ENCODE measurements at regions not wholly inside any gene's neighbourhood (a gene's known extent, or its start where the extent isn't known, plus 50 kb on each side); places are given as distances from the start of the nearest gene placed in this dataset.

DNA sequence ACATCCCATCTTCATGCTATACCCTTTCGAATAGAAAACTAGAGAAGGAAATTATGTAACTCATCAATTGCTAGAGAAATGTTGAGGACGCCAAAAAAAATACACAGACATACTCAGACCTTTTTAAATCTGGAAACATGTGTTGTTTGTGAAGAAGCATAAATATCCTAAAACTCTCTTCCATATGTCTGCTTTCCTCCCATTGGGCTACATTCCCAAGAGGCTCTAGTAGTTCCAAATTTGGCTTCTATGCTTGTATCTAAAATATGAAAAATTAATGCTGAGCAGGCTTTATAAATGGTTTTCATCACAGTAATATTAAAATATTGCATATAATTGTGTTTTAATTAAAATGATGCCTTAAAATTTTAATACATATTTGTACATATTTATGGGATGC, 297.9 kb upstream of the PSMD7 start:
- Histone ChIP-seq H3K4me2 (ENCODE audit: control insufficient read depth, extremely low read depth, insufficient read depth, low read depth, low read length) (no peak overlapping the region), H4K20me1 (ENCODE audit: control insufficient read depth, extremely low read depth, insufficient read depth, low read length) (no peaks in the 10 kb centered on the region), H2AFZ (ENCODE audit: control insufficient read depth, low read length) (no peak overlapping the region), H3K9ac (ENCODE audit: control insufficient read depth, extremely low read depth, insufficient read depth, low read length) (no peak overlapping the region), H3K36me3 (ENCODE audit: control insufficient read depth in 2 of 2, extremely low read depth in 1 of 2, insufficient read depth in 2 of 2, low read length in 2 of 2) (no peaks in the 10 kb centered on the region), H3K9me3 (ENCODE audit: control insufficient read depth, low read depth, low read length) (no peaks in the 10 kb centered on the region), H3K27me3 (ENCODE audit: control insufficient read depth, extremely low read depth, insufficient read depth, low read length) (no peaks in the 10 kb centered on the region), H3K79me2 (ENCODE audit: control insufficient read depth, insufficient read depth, low read length) (no peaks in the 10 kb centered on the region), H3K4me3 (ENCODE audit: control insufficient read depth in 2 of 3, extremely low read depth in 1 of 3, insufficient read depth in 2 of 3, low read depth in 1 of 3, low read length in 3 of 3) (no peak overlapping the region), H3K4me1 (ENCODE audit: control insufficient read depth, extremely low read depth, insufficient read depth, low read length) (no peaks in the 10 kb centered on the region), H3K27ac (ENCODE audit: control insufficient read depth, insufficient read depth, low read length) (no peak overlapping the region), H3K9me1 (ENCODE audit: control insufficient read depth, extremely low read depth, insufficient read depth, low read length) (no peaks in the 10 kb centered on the region)
- FAIRE-seq, result no peak
- TF ChIP-seq CTCF (optimal IDR thresholded peaks at IDR 0.05 in 1 of 3, IDR thresholded peaks at IDR 0.05 in 1 of 3, conservative IDR thresholded peaks at IDR 0.05 in 1 of 3; ENCODE audit: extremely low read depth in 1 of 3, insufficient read depth in 2 of 3, low read length in 3 of 3) (no peak), EZH2 (IDR thresholded peaks at IDR 0.05; ENCODE audit: low read length) (no peak)
- dilution Hi-C loops (cut with MboI; ENCODE audit: extremely low pct_ligation_motif_present, low sequenced_read_pairs), result no loop called here
- DNase-seq (ENCODE audit: low read depth, low spot score), result no peak

DNA sequence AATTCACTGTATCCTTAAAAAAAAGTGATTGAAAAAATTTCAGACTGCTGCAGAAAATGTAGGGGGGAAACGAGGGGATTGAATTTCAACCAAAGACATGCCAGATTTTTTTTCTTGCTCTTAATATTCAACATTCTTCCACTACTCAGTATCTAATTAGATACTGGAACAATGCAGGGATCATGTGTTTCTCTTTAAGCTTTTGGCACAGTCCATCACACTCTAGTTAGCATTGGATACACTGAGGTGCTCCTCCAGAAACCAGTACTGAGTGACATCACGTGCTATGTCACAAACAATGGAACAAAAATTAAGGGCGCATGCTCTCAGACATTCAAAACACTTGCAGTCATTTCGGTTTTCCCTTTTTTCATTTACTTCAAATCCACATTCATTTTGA, 298.6 kb upstream of the PSMD7 start:
- no peaks in the 10 kb centered on the region for H3K36me3 ChIP-seq (ENCODE audit: control insufficient read depth in 2 of 2, extremely low read depth in 1 of 2, insufficient read depth in 2 of 2, low read length in 2 of 2)
- FAIRE-seq (no peak), DNase-seq (ENCODE audit: low read depth, low spot score) (no peak)
- dilution Hi-C loops (cut with MboI; ENCODE audit: extremely low pct_ligation_motif_present, low sequenced_read_pairs), result no loop called here
- H3K4me2 ChIP-seq (ENCODE audit: control insufficient read depth, extremely low read depth, insufficient read depth, low read depth, low read length), result no peak overlapping the region
- no peaks in the 10 kb centered on the region for H3K27me3 ChIP-seq (ENCODE audit: control insufficient read depth, extremely low read depth, insufficient read depth, low read length)
- no peak overlapping the region for H3K27ac ChIP-seq (ENCODE audit: control insufficient read depth, insufficient read depth, low read length)
- no peak overlapping the region for H2AFZ ChIP-seq (ENCODE audit: control insufficient read depth, low read length)
- H3K9me3 ChIP-seq (ENCODE audit: control insufficient read depth, low read depth, low read length), result no peaks in the 10 kb centered on the region
- no peaks in the 10 kb centered on the region for H3K4me1 ChIP-seq (ENCODE audit: control insufficient read depth, extremely low read depth, insufficient read depth, low read length)
- no peak for TF ChIP-seq EZH2 (IDR thresholded peaks at IDR 0.05; ENCODE audit: low read length)
- no peak for TF ChIP-seq CTCF (optimal IDR thresholded peaks at IDR 0.05 in 1 of 3, IDR thresholded peaks at IDR 0.05 in 1 of 3, conservative IDR thresholded peaks at IDR 0.05 in 1 of 3; ENCODE audit: extremely low read depth in 1 of 3, insufficient read depth in 2 of 3, low read length in 3 of 3)
- no peak overlapping the region for H3K9ac ChIP-seq (ENCODE audit: control insufficient read depth, extremely low read depth, insufficient read depth, low read length)
- H3K9me1 ChIP-seq (ENCODE audit: control insufficient read depth, extremely low read depth, insufficient read depth, low read length), result no peaks in the 10 kb centered on the region
- H3K4me3 ChIP-seq (ENCODE audit: control insufficient read depth in 2 of 3, extremely low read depth in 1 of 3, insufficient read depth in 2 of 3, low read depth in 1 of 3, low read length in 3 of 3), result no peak overlapping the region
- H3K79me2 ChIP-seq (ENCODE audit: control insufficient read depth, insufficient read depth, low read length), result no peaks in the 10 kb centered on the region
- no peaks in the 10 kb centered on the region for H4K20me1 ChIP-seq (ENCODE audit: control insufficient read depth, extremely low read depth, insufficient read depth, low read length)

All from keratinocyte (primary cell).